Astrocyte (in vitro differentiated cells and primary cell): ENCODE measurements at regions not wholly inside any gene's neighbourhood (a gene's known extent, or its start where the extent isn't known, plus 50 kb on each side); places are given as distances from the start of the nearest gene placed in this dataset.

Experiments used
- DNase-seq: peaks from one replicate; pipeline ENCODE4 v3.0.0-alpha.2; 2010; ENCODE audit warnings: low read depth
- FAIRE-seq: peaks from 2 replicates; lab custom pipeline; 2011; peaks lifted over from hg19 to GRCh38; lab: Jason Lieb, UNC
- H2AFZ ChIP-seq: 2 replicates; pipeline ENCODE4 v1.6.0; 2012; ENCODE audit warnings: low read depth, low read length, inconsistent platforms
- H3K27ac ChIP-seq: 2 replicates; pipeline ENCODE4 v1.5.1; 2011; ENCODE audit warnings: low read depth, low read length, inconsistent platforms
- H3K27me3 ChIP-seq: 2 replicates; pipeline ENCODE4 v1.6.0; 2011; ENCODE audit warnings: low read length, inconsistent platforms; ENCODE audit not compliant: insufficient read depth
- H3K36me3 ChIP-seq: 2 replicates; pipeline ENCODE4 v1.5.1; 2011; ENCODE audit warnings: low read length, inconsistent platforms; ENCODE audit not compliant: insufficient read depth
- H3K4me1 ChIP-seq: 2 replicates; pipeline ENCODE4 v1.5.1; 2011; ENCODE audit warnings: low read length, inconsistent platforms; ENCODE audit not compliant: insufficient read depth
- H3K4me2 ChIP-seq: 2 replicates; pipeline ENCODE4 v1.6.0; 2012; ENCODE audit warnings: low read length, inconsistent platforms
- H3K4me3 ChIP-seq: 2 replicates; pipeline ENCODE4 v1.5.1; 2011; ENCODE audit warnings: low read depth, mild to moderate bottlenecking, low read length, inconsistent platforms; ENCODE audit not compliant: insufficient read depth
- H3K79me2 ChIP-seq: 2 replicates; pipeline ENCODE4 v1.6.0; 2012; ENCODE audit warnings: mild to moderate bottlenecking, low read length, inconsistent platforms; ENCODE audit not compliant: insufficient read depth
- H3K9ac ChIP-seq: 2 replicates; pipeline ENCODE4 v1.6.0; 2012; ENCODE audit warnings: mild to moderate bottlenecking, low read length, inconsistent platforms
- H3K9me3 ChIP-seq: 2 replicates; pipeline ENCODE4 v1.5.1; 2012; ENCODE audit warnings: low read depth, mild to moderate bottlenecking, low read length, inconsistent platforms; ENCODE audit not compliant: insufficient read depth
- H4K20me1 ChIP-seq: 2 replicates; pipeline ENCODE4 v1.6.0; 2012; ENCODE audit warnings: low read length, inconsistent platforms; ENCODE audit not compliant: insufficient read depth
- H3K27ac Mint-ChIP-seq: one replicate; pipeline ENCODE4 v1.8.0; 2021; ENCODE audit warnings: mild to moderate bottlenecking, mixed read lengths; ENCODE audit not compliant: unreplicated experiment
- H3K27me3 Mint-ChIP-seq: one replicate; pipeline ENCODE4 v1.8.0; 2021; ENCODE audit warnings: low read depth, mixed read lengths; ENCODE audit not compliant: unreplicated experiment
- H3K36me3 Mint-ChIP-seq: one replicate; pipeline ENCODE4 v1.8.0; 2021; ENCODE audit warnings: low read depth, mixed read lengths; ENCODE audit not compliant: unreplicated experiment
- H3K4me1 Mint-ChIP-seq: one replicate; pipeline ENCODE4 v1.8.0; 2021; ENCODE audit warnings: low read depth, mixed read lengths; ENCODE audit not compliant: unreplicated experiment
- H3K4me3 Mint-ChIP-seq: one replicate; pipeline ENCODE4 v1.8.0; 2021; ENCODE audit warnings: mild to moderate bottlenecking, moderate library complexity, mixed read lengths; ENCODE audit not compliant: unreplicated experiment
- H3K9me3 Mint-ChIP-seq: one replicate; pipeline ENCODE4 v1.8.0; 2021; ENCODE audit warnings: mild to moderate bottlenecking, mixed read lengths; ENCODE audit not compliant: unreplicated experiment
- CTCF ChIP-seq: IDR thresholded peaks from 2 replicates; pipeline ENCODE4 v1.5.1; 2011; ENCODE audit warnings: low read depth, mild to moderate bottlenecking, inconsistent platforms, low read length, moderate library complexity; ENCODE audit not compliant: insufficient read depth
- EZH2 ChIP-seq: IDR thresholded peaks from 2 replicates; pipeline ENCODE4 v1.6.1; 2012; ENCODE audit warnings: mild to moderate bottlenecking, low read length, inconsistent platforms; ENCODE audit not compliant: insufficient read depth

- FAIRE-seq (peak; percentile 83), DNase-seq (no peak)
- no peaks in the 10 kb centered on the region for H3K9me3 ChIP-seq
- no peak overlapping the region for H3K4me2 ChIP-seq
- Mint-ChIP-seq H3K36me3 (no peaks in the 10 kb centered on the region), H3K27ac (peak overlapping the region; percentile 75), H3K27me3 (no peaks in the 10 kb centered on the region), H3K9me3 (peaks cover 4% of the 10 kb centered on the region), H3K4me3 (no peak overlapping the region), H3K4me1 (peaks cover 32% of the 10 kb centered on the region)
- no peak overlapping the region for H2AFZ ChIP-seq
- no peak overlapping the region for H3K27ac ChIP-seq
- no peaks in the 10 kb centered on the region for H4K20me1 ChIP-seq
- no peaks in the 10 kb centered on the region for H3K27me3 ChIP-seq
- no peak overlapping the region for H3K4me3 ChIP-seq
- no peaks in the 10 kb centered on the region for H3K79me2 ChIP-seq
- H3K9ac ChIP-seq: no peak overlapping the region
- H3K36me3 ChIP-seq: no peaks in the 10 kb centered on the region
- TF ChIP-seq CTCF: no peak
- no peak for TF ChIP-seq EZH2
- peaks cover 25% of the 10 kb centered on the region for H3K4me1 ChIP-seq
Measured at GRCh38 chr3:55196495-55196894, 268.6 kb upstream of the LRTM1 start.

DNA sequence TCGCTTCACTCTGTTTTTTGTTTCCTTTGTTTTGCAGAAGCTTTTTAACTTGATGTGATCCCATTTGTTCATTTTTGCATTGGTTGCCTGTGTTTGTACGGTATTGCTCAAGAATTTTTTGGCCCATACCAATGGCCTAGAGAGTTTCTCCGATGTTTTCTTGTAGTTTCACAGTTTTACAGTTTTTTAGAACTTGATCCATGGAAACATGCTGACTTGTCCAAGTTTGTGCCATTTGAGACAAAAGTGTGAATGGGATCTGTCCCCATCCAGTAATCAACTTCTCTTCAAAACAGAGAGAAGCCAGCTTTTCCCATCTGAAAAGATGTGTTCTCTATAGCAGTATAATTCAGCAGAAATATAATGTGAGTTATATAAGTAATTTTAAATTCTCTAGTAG lies 266.5 kb upstream of the LRTM1 start:
- no peaks in the 10 kb centered on the region for H3K9me3 ChIP-seq
- TF ChIP-seq CTCF: no peak
- no peak for TF ChIP-seq EZH2
- no peak overlapping the region for H3K4me3 ChIP-seq
- Mint-ChIP-seq H3K4me1 (peaks cover 47% of the 10 kb centered on the region), H3K4me3 (no peak overlapping the region), H3K9me3 (peaks cover 4% of the 10 kb centered on the region), H3K36me3 (no peaks in the 10 kb centered on the region), H3K27me3 (no peaks in the 10 kb centered on the region), H3K27ac (no peak overlapping the region)
- FAIRE-seq: no peak
- H2AFZ ChIP-seq: no peak overlapping the region
- no peaks in the 10 kb centered on the region for H3K79me2 ChIP-seq
- no peaks in the 10 kb centered on the region for H4K20me1 ChIP-seq
- no peak for DNase-seq
- no peaks in the 10 kb centered on the region for H3K36me3 ChIP-seq
- H3K9ac ChIP-seq: no peak overlapping the region
- no peak overlapping the region for H3K4me2 ChIP-seq
- no peak overlapping the region for H3K27ac ChIP-seq
- no peaks in the 10 kb centered on the region for H3K27me3 ChIP-seq
- H3K4me1 ChIP-seq: peaks cover 43% of the 10 kb centered on the region

DNA sequence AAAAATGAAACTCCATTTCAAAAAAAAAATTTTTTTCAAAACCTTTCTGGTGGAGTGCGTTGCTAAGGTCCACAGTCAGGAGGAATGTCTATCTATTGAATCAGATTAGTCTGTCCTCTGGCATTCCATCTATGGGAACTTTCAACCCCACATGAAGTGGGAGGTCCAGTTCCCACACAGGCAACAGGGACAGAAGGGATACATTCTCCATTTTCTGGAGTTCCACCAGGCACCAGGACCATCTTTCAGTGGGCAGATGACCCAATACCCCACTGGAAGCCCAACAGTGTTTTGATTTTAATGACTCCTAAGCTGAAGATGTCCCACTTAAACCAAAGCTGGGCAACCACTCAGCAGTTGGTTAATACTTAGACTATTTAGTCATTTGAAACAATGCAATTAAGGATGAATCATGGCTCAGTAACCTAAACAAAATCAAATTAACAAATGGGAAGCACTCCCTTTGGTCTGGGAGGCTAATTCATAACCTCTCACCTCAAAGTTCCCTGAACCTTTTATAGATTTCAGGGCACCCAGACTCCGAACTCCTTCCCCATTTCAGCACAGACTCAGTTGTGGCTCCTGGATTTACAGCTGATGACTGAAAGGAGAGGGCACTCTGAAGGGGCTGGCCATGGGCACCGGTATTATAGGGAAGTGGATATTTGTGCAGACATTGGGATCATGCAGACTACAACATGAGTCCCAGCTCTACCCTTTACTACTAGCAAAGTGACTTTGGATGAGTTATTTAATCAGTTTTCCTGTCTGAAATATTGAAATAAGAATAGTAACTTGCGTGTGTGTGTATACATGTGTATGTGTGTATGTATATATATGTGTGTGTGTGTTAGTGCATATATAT lies 264.3 kb upstream of the LRTM1 start:
- TF ChIP-seq EZH2 (no peak), CTCF (no peak)
- Mint-ChIP-seq H3K4me1 (peaks cover 38% of the 10 kb centered on the region), H3K9me3 (peaks cover 6% of the 10 kb centered on the region), H3K36me3 (no peaks in the 10 kb centered on the region), H3K27ac (peak overlapping the region; percentile 100), H3K27me3 (no peaks in the 10 kb centered on the region), H3K4me3 (no peak overlapping the region)
- FAIRE-seq (peak; percentile 94), DNase-seq (peak; percentile 100)
- H3K4me1 ChIP-seq: peaks cover 35% of the 10 kb centered on the region
- no peaks in the 10 kb centered on the region for H3K36me3 ChIP-seq
- peak overlapping the region; percentile 40 for H3K4me2 ChIP-seq
- H2AFZ ChIP-seq: no peak overlapping the region
- no peaks in the 10 kb centered on the region for H3K79me2 ChIP-seq
- no peak overlapping the region for H3K4me3 ChIP-seq
- H3K27ac ChIP-seq: peak overlapping the region; percentile 99
- H3K27me3 ChIP-seq: no peaks in the 10 kb centered on the region
- no peaks in the 10 kb centered on the region for H4K20me1 ChIP-seq
- no peaks in the 10 kb centered on the region for H3K9me3 ChIP-seq
- H3K9ac ChIP-seq: peak overlapping the region; percentile 78
